H9 (cell line): ENCODE measurements at regions not wholly inside any gene's neighbourhood (a gene's known extent, or its start where the extent isn't known, plus 50 kb on each side); places are given as distances from the start of the nearest gene placed in this dataset.

Experiments
- DNase-seq: peaks from one replicate; pipeline ENCODE4 v3.0.0-alpha.2; 2017
- H2AFZ ChIP-seq: one replicate; pipeline ENCODE4 v1.6.1; 2013; ENCODE audit warnings: mild to moderate bottlenecking, low read length, control low read depth, moderate library complexity
- H2AK5ac ChIP-seq: 2 replicates; pipeline ENCODE4 v1.6.1; 2013; ENCODE audit warnings: low read length, control low read depth, mixed read lengths; ENCODE audit not compliant: insufficient read length
- H2BK120ac ChIP-seq: one replicate; pipeline ENCODE4 v1.6.1; 2013; ENCODE audit warnings: low read depth, mild to moderate bottlenecking, low read length, control low read depth, inconsistent platforms; ENCODE audit not compliant: poor library complexity, severe bottlenecking
- H2BK12ac ChIP-seq: 2 replicates; pipeline ENCODE4 v1.6.1; 2013; ENCODE audit warnings: low read length, control low read depth, mixed read lengths, low read depth; ENCODE audit not compliant: insufficient read length
- H2BK15ac ChIP-seq: 2 replicates; pipeline ENCODE4 v1.6.1; 2013; ENCODE audit warnings: low read depth, low read length, control low read depth
- H2BK20ac ChIP-seq: one replicate; pipeline ENCODE4 v1.6.1; 2013; ENCODE audit warnings: low read depth, mild to moderate bottlenecking, low read length, control low read depth, inconsistent platforms; ENCODE audit not compliant: poor library complexity, severe bottlenecking
- H2BK5ac ChIP-seq: 2 replicates; pipeline ENCODE4 v1.6.1; 2013; ENCODE audit warnings: low read length, control low read depth, mixed read lengths; ENCODE audit not compliant: insufficient read length
- H3K14ac ChIP-seq: 2 replicates; pipeline ENCODE4 v1.6.1; 2013; ENCODE audit warnings: low read length, control low read depth; ENCODE audit not compliant: insufficient read depth
- H3K18ac ChIP-seq: 2 replicates; pipeline ENCODE4 v1.6.1; 2013; ENCODE audit warnings: low read depth, mild to moderate bottlenecking, mixed read lengths, low read length, control low read depth; ENCODE audit not compliant: insufficient read length
- H3K23ac ChIP-seq: 2 replicates; pipeline ENCODE4 v1.6.1; 2013; ENCODE audit warnings: low read length, control low read depth, mixed read lengths, low read depth; ENCODE audit not compliant: insufficient read length
- H3K23me2 ChIP-seq: 2 replicates; pipeline ENCODE4 v1.6.1; 2013; ENCODE audit warnings: low read depth, mild to moderate bottlenecking, mixed read lengths, low read length, control low read depth; ENCODE audit not compliant: insufficient read length, poor library complexity, severe bottlenecking
- H3K27ac ChIP-seq: 2 replicates; pipeline ENCODE4 v1.5.1; 2013; ENCODE audit warnings: low read length, control low read depth, mixed read lengths, low read depth; ENCODE audit not compliant: insufficient read length
- H3K27me3 ChIP-seq: 2 replicates; pipeline ENCODE4 v1.6.1; 2013; ENCODE audit warnings: low read length, control low read depth, inconsistent platforms; ENCODE audit not compliant: insufficient read depth
- H3K4ac ChIP-seq: 2 replicates; pipeline ENCODE4 v1.6.1; 2013; ENCODE audit warnings: low read depth, mild to moderate bottlenecking, control low read depth, inconsistent platforms, low read length, moderate library complexity
- H3K4me1 ChIP-seq: 2 replicates; pipeline ENCODE4 v1.6.1; 2013; ENCODE audit warnings: low read length, control low read depth, inconsistent platforms; ENCODE audit not compliant: insufficient read depth
- H3K4me2 ChIP-seq: 2 replicates; pipeline ENCODE4 v1.6.1; 2013; ENCODE audit warnings: low read length, control low read depth, mixed read lengths; ENCODE audit not compliant: insufficient read length, insufficient read depth
- H3K56ac ChIP-seq: 2 replicates; pipeline ENCODE4 v1.6.1; 2013; ENCODE audit warnings: low read depth, mild to moderate bottlenecking, mixed read lengths, low read length, control low read depth; ENCODE audit not compliant: insufficient read length
- H3K79me1 ChIP-seq: 2 replicates; pipeline ENCODE4 v1.6.1; 2013; ENCODE audit warnings: low read depth, mild to moderate bottlenecking, moderate library complexity, low read length, control low read depth, inconsistent platforms; ENCODE audit not compliant: insufficient read depth, poor library complexity, severe bottlenecking
- H3K79me2 ChIP-seq: 2 replicates; pipeline ENCODE4 v1.6.1; 2013; ENCODE audit warnings: low read length, control low read depth, inconsistent platforms; ENCODE audit not compliant: insufficient read depth
- H3K9ac ChIP-seq: 2 replicates; pipeline ENCODE4 v1.6.1; 2013; ENCODE audit warnings: low read length, control low read depth, mixed read lengths; ENCODE audit not compliant: insufficient read length; ENCODE audit errors: extremely low read depth
- H3K9me3 ChIP-seq: one replicate; pipeline ENCODE4 v1.6.1; 2013; ENCODE audit warnings: low read depth, low read length, inconsistent platforms; ENCODE audit not compliant: control insufficient read depth
- H3T11ph ChIP-seq: one replicate; pipeline ENCODE4 v1.6.1; 2013; ENCODE audit warnings: mild to moderate bottlenecking, low read length, control low read depth, inconsistent platforms
- H4K20me1 ChIP-seq: one replicate; pipeline ENCODE4 v1.6.1; 2013; ENCODE audit not compliant: control insufficient read depth, insufficient read length, insufficient read depth
- H4K5ac ChIP-seq: 2 replicates; pipeline ENCODE4 v1.6.1; 2013; ENCODE audit warnings: low read depth, mild to moderate bottlenecking, mixed read lengths, low read length, control low read depth; ENCODE audit not compliant: insufficient read length
- H4K8ac ChIP-seq: replicated peaks from 2 replicates; pipeline ENCODE4 v1.6.1; 2013; ENCODE audit warnings: low read length, control low read depth, mixed read lengths, low read depth; ENCODE audit not compliant: insufficient read length
- H4K91ac ChIP-seq: 2 replicates; pipeline ENCODE4 v1.6.1; 2013; ENCODE audit warnings: low read depth, mild to moderate bottlenecking, moderate library complexity, mixed read lengths, low read length, control low read depth; ENCODE audit not compliant: insufficient read length
- H3K27ac Mint-ChIP-seq, 3 experiments: 2 replicates in 2 of 3; 3 replicates in 1 of 3; pipeline ENCODE4 v1.8.0; 2020 to 2021; ENCODE audit warnings: mixed read lengths in 3 of 3, mild to moderate bottlenecking in 1 of 3, moderate library complexity in 1 of 3
- H3K27me3 Mint-ChIP-seq: 2 replicates; pipeline ENCODE4 v1.8.0; 2021; ENCODE audit warnings: low read depth, mild to moderate bottlenecking, moderate library complexity, mixed read lengths
- H3K36me3 Mint-ChIP-seq, 3 experiments: 2 replicates in 2 of 3; 3 replicates in 1 of 3; pipeline ENCODE4 v1.8.0; 2020 to 2021; ENCODE audit warnings: low read depth in 3 of 3, mixed read lengths in 3 of 3; ENCODE audit not compliant: insufficient read depth in 1 of 3
- H3K4me1 Mint-ChIP-seq, 2 experiments: 2 replicates each; pipeline ENCODE4 v1.8.0; 2020; ENCODE audit warnings: mixed read lengths in 2 of 2
- H3K4me3 Mint-ChIP-seq, 2 experiments: 2 replicates in 1 of 2; 3 replicates in 1 of 2; pipeline ENCODE4 v1.8.0; 2020 to 2021; ENCODE audit warnings: mild to moderate bottlenecking in 2 of 2, mixed read lengths in 2 of 2, moderate library complexity in 1 of 2
- H3K9me3 Mint-ChIP-seq, 2 experiments: 2 replicates in 1 of 2; 3 replicates in 1 of 2; pipeline ENCODE4 v1.8.0; 2020; ENCODE audit warnings: mild to moderate bottlenecking in 2 of 2, mixed read lengths in 2 of 2, moderate library complexity in 1 of 2
- WGBS: extraction: QIAGEN DNeasy Blood & Tissue Kit; methylation state at CpG from one replicate; pipeline ENCODE4 v1.1.7; 2013; ENCODE audit warnings: missing lambda C conversion rate, low lambda C conversion rate, mixed read lengths; ENCODE audit not compliant: insufficient read length; ENCODE audit errors: extremely low coverage; 5-methylcytosine and 5-hydroxymethylcytosine counted together
- TF ChIP-seq, protein P1 (sequence below): fragments of 200-600 bp; sonication (generic); conservative IDR thresholded peaks from 3 replicates; pipeline ENCODE4 v1.8.0; 2021; ENCODE audit warnings: antibody characterized with exemption, mild to moderate bottlenecking

DNA sequence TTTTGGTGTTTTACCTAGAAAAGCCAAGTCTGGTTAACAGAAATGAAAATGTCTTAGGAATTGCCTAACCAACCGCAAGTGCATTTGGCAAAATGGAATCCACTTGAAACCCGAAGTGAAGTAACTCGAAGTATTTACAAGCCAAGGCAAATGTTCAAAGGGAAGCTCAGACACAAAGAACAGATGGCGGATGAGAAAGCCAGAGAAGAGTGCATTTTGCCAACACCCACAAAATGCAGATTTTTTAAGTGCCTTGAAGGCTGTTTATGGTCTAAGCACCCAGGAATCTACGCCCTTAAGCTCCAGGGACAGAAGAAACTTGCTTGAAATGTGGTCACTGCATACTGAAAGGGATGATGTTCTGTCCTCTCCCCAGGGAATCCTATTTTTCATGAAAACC is 70.0 kb upstream of the TBXT start:
- TF ChIP-seq, protein P1, sequence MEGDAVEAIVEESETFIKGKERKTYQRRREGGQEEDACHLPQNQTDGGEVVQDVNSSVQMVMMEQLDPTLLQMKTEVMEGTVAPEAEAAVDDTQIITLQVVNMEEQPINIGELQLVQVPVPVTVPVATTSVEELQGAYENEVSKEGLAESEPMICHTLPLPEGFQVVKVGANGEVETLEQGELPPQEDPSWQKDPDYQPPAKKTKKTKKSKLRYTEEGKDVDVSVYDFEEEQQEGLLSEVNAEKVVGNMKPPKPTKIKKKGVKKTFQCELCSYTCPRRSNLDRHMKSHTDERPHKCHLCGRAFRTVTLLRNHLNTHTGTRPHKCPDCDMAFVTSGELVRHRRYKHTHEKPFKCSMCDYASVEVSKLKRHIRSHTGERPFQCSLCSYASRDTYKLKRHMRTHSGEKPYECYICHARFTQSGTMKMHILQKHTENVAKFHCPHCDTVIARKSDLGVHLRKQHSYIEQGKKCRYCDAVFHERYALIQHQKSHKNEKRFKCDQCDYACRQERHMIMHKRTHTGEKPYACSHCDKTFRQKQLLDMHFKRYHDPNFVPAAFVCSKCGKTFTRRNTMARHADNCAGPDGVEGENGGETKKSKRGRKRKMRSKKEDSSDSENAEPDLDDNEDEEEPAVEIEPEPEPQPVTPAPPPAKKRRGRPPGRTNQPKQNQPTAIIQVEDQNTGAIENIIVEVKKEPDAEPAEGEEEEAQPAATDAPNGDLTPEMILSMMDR: no peak
- H3K4me1 ChIP-seq: no peaks in the 10 kb centered on the region
- no peak overlapping the region for H3K4me3 Mint-ChIP-seq
- H3K27ac Mint-ChIP-seq: no peak overlapping the region
- no peak overlapping the region for H2BK5ac ChIP-seq
- no peak for DNase-seq
- no peaks in the 10 kb centered on the region for H3K27me3 ChIP-seq
- no peak overlapping the region for H4K8ac ChIP-seq
- no peak overlapping the region for H2BK12ac ChIP-seq
- no peak overlapping the region for H2BK120ac ChIP-seq
- no peak overlapping the region for H3K4ac ChIP-seq
- H3K23me2 ChIP-seq: no peaks in the 10 kb centered on the region
- no peaks in the 10 kb centered on the region; a peak in 2 of 7 replicates for H3K36me3 Mint-ChIP-seq
- no peak overlapping the region for H4K5ac ChIP-seq
- no peaks in the 10 kb centered on the region for H3K79me2 ChIP-seq
- H3T11ph ChIP-seq: no peak overlapping the region
- H3K14ac ChIP-seq: no peak overlapping the region
- H3K4me1 Mint-ChIP-seq: peaks cover 13 to 17% of the 10 kb centered on the region in 2 experiments
- H3K23ac ChIP-seq: no peak overlapping the region
- H2BK20ac ChIP-seq: no peak overlapping the region
- no peak overlapping the region for H2BK15ac ChIP-seq
- no peak overlapping the region for H3K9ac ChIP-seq
- no peak overlapping the region for H4K91ac ChIP-seq
- H3K27ac ChIP-seq: no peak overlapping the region
- no peaks in the 10 kb centered on the region for H3K79me1 ChIP-seq
- H3K27me3 Mint-ChIP-seq: peaks cover 27% of the 10 kb centered on the region
- H3K18ac ChIP-seq: no peak overlapping the region
- H2AK5ac ChIP-seq: no peak overlapping the region
- H3K56ac ChIP-seq: no peak overlapping the region
- no CpG with 5 or more reads among the region's 5 CpGs for WGBS
- H3K9me3 ChIP-seq: no peaks in the 10 kb centered on the region
- no peak overlapping the region for H3K4me2 ChIP-seq
- H2AFZ ChIP-seq: no peak overlapping the region
- no peaks in the 10 kb centered on the region for H3K9me3 Mint-ChIP-seq
- no peaks in the 10 kb centered on the region for H4K20me1 ChIP-seq
